SK-N-MC (cell line): ENCODE measurements at regions not wholly inside any gene's neighbourhood (a gene's known extent, or its start where the extent isn't known, plus 50 kb on each side); places are given as distances from the start of the nearest gene placed in this dataset.

Experiments used
- DNase-seq: peaks from one replicate; pipeline ENCODE4 v3.0.0-alpha.2; 2011; ENCODE audit warnings: low read depth, low spot score
- H3K27ac ChIP-seq: fragments of 200-600 bp; sonication (generic); 2 replicates; pipeline ENCODE4 v1.5.1; 2016; ENCODE audit warnings: mixed run types
- H3K36me3 ChIP-seq: fragments of 200-600 bp; sonication (generic); 2 replicates; pipeline ENCODE4 v1.6.1; 2017; ENCODE audit warnings: antibody characterized with exemption, low read length, mixed read lengths; ENCODE audit not compliant: insufficient read depth
- H3K4me3 ChIP-seq: fragments of 200-600 bp; sonication (generic); 2 replicates; pipeline ENCODE4 v1.5.1; 2016
- H3K9ac ChIP-seq: fragments of 200-600 bp; sonication (generic); 2 replicates; pipeline ENCODE4 v1.8.0; 2017; ENCODE audit warnings: mixed run types, mixed read lengths; ENCODE audit not compliant: insufficient read length
- H3K9me3 ChIP-seq: fragments of 200-600 bp; sonication (generic); 2 replicates; pipeline ENCODE4 v1.6.1; 2017; ENCODE audit warnings: low read depth, mild to moderate bottlenecking, antibody characterized with exemption, low read length, moderate library complexity, mixed read lengths
- EZH2 ChIP-seq: fragments of 200-600 bp; sonication (generic); IDR thresholded peaks from one replicate; pipeline ENCODE4 v1.6.1; 2017; ENCODE audit warnings: antibody characterized with exemption
- FOXP2 ChIP-seq: optimal IDR thresholded peaks from 2 replicates; pipeline ENCODE3; 2011; ENCODE audit warnings: mild to moderate bottlenecking, moderate library complexity; ENCODE audit not compliant: insufficient read depth; ENCODE audit errors: extremely low read length, control extremely low read depth
- POLR2AphosphoS5 ChIP-seq: IDR thresholded peaks from 2 replicates; pipeline ENCODE4 v1.6.1; 2012; ENCODE audit warnings: mild to moderate bottlenecking, low read depth, low read length, borderline replicate concordance

DNA sequence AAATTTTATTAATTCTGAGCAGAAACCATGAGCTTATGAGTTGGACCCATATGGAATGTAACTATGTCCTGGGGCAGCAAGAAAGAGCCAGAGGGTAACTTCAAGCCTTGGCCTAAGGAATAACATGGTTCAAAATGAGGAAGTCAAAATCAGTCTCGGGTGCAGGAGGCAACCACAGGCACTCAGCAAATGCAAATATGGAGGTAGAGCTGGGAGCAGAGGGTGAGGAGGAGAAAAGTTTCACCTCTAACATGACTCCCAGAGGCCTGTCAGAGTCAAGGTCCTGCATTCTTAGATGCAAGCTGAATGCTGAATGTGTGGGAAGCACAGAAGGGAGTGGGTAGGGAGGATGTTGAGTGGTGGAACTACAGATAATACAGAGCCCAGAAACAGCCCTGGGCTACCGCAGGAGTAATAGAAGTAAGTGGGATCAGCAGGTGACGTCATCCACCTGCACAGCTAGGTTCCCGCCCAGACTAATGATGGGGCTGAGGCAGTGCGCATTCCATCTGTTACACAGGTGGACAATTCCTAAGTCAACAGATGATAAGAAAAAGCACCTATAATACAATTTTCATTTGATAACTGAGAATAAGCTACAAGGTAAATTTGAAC, 279.8 kb upstream of the ARRDC4 start:
- no peak overlapping the region for H3K9ac ChIP-seq
- no peak overlapping the region for H3K4me3 ChIP-seq
- no peaks in the 10 kb centered on the region for H3K36me3 ChIP-seq
- H3K27ac ChIP-seq: no peak overlapping the region
- no peaks in the 10 kb centered on the region for H3K9me3 ChIP-seq
- no peak for TF ChIP-seq EZH2
- TF ChIP-seq POLR2AphosphoS5: no peak
- no peak for TF ChIP-seq FOXP2
- no peak for DNase-seq

DNA sequence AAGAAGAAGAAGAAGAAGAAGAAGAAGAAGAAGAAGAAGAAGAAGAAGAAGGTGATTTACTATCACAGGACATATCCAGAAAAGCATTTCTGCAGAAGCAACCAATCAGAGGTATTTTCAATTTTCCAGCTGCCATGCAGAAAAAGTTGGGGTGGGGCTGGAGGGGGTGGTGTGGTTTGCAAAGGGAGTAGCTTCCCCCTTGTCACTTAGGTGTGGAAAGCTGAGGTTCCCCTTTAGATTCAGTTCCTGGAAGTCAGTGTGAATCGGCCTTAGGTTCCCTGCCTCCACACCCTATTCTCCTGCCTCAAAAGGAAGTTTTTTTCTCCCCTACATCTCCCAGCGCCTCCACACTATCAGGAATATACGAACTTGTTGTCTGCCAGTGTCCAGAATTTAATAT, 276.7 kb upstream of the ARRDC4 start:
- DNase-seq: no peak
- H3K9ac ChIP-seq: no peak overlapping the region
- H3K36me3 ChIP-seq: no peaks in the 10 kb centered on the region
- TF ChIP-seq POLR2AphosphoS5: no peak
- no peak for TF ChIP-seq FOXP2
- no peaks in the 10 kb centered on the region for H3K9me3 ChIP-seq
- no peak overlapping the region for H3K4me3 ChIP-seq
- H3K27ac ChIP-seq: no peak overlapping the region

DNA sequence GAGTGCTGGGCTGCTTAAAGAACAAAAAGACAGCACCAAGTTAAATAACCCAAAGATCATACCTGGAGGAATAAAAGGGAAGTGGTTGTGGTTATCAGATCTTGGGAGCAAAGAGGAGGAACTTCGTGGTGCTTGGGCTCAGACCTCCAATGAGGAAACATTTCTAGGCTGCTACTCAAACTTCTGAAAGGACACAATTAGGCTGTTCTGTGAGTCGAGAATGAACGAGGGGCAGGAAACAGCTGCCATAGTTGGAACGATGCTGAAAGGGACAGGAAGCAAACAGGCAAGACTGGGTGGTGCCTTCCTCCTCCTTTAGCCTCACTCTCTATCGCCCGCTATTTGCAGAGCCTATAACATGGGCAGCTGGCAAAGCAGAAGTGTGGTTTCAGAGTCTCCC, 276.3 kb upstream of the ARRDC4 start:
- no peak for TF ChIP-seq POLR2AphosphoS5
- no peak for TF ChIP-seq EZH2
- no peak for TF ChIP-seq FOXP2
- Histone ChIP-seq H3K36me3 (no peaks in the 10 kb centered on the region), H3K27ac (no peak overlapping the region), H3K4me3 (no peak overlapping the region), H3K9ac (no peak overlapping the region), H3K9me3 (no peaks in the 10 kb centered on the region)
- DNase-seq: no peak

GRCh38 chr15:97686324-97686723, 274.2 kb upstream of the ARRDC4 start:
- no peaks in the 10 kb centered on the region for H3K9me3 ChIP-seq
- DNase-seq: no peak
- no peak overlapping the region for H3K9ac ChIP-seq
- H3K27ac ChIP-seq: no peak overlapping the region
- no peak for TF ChIP-seq EZH2
- no peak for TF ChIP-seq POLR2AphosphoS5
- H3K4me3 ChIP-seq: no peak overlapping the region
- no peaks in the 10 kb centered on the region for H3K36me3 ChIP-seq

DNA sequence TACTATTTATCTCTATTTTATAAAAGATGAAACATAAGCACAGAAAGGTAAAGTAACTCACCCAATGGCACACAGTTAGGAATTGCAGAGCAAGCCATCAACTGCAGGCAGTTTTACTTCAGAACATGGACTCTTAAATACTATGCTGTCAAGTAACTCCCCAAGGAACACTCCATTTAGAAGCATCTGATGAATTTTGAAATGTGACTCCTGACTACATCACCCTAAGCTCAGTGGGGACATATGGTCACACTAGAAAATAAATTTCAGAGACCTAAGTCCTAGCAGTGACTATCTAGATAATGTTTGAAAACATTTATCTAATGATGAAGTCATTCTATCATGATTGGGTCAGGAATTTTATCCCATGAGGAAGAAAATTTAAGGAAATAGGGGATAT, 272.8 kb upstream of the ARRDC4 start:
- no peak for TF ChIP-seq FOXP2
- no peak for TF ChIP-seq EZH2
- no peak for TF ChIP-seq POLR2AphosphoS5
- Histone ChIP-seq H3K4me3 (no peak overlapping the region), H3K36me3 (no peaks in the 10 kb centered on the region), H3K9me3 (no peaks in the 10 kb centered on the region), H3K27ac (no peak overlapping the region), H3K9ac (no peak overlapping the region)
- no peak for DNase-seq

DNA sequence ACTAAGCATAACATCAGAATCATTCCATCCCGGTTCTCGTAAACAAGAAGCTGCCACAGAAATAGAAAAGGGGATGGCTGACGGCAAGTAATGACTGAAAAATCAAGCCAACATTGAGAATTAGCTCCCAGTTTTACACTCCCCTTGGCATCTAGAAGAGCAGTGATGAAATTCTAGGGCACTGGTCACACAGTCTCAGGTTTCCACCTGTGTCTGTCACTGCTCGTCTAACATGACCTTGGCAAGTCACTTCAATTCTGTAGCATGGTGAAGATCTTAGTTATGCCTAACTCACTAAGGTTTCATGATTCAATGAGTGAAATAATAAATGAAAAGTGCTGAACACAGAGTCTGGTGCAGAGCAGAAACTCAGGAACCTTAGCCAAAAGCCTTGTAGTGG, 272.3 kb upstream of the ARRDC4 start:
- TF ChIP-seq EZH2 (no peak), POLR2AphosphoS5 (no peak), FOXP2 (no peak)
- H3K4me3 ChIP-seq: no peak overlapping the region
- H3K9me3 ChIP-seq: no peaks in the 10 kb centered on the region
- no peaks in the 10 kb centered on the region for H3K36me3 ChIP-seq
- no peak for DNase-seq
- H3K9ac ChIP-seq: no peak overlapping the region
- no peak overlapping the region for H3K27ac ChIP-seq

GRCh38 chr15:97688886-97689285, 271.6 kb upstream of the ARRDC4 start:
- Histone ChIP-seq H3K36me3 (no peaks in the 10 kb centered on the region), H3K9me3 (no peaks in the 10 kb centered on the region), H3K27ac (no peak overlapping the region), H3K9ac (no peak overlapping the region), H3K4me3 (no peak overlapping the region)
- TF ChIP-seq FOXP2 (no peak), EZH2 (no peak), POLR2AphosphoS5 (no peak)
- no peak for DNase-seq

- no peaks in the 10 kb centered on the region for H3K36me3 ChIP-seq
- H3K9me3 ChIP-seq: no peaks in the 10 kb centered on the region
- no peak overlapping the region for H3K9ac ChIP-seq
- TF ChIP-seq EZH2: no peak
- no peak for TF ChIP-seq POLR2AphosphoS5
- TF ChIP-seq FOXP2: no peak
- no peak overlapping the region for H3K27ac ChIP-seq
- DNase-seq: no peak
- no peak overlapping the region for H3K4me3 ChIP-seq
These were observed 269.4 kb upstream of the ARRDC4 start for GRCh38 chr15:97691078-97691477.

- no peaks in the 10 kb centered on the region for H3K36me3 ChIP-seq
- H3K9me3 ChIP-seq: no peaks in the 10 kb centered on the region
- DNase-seq: no peak
- H3K9ac ChIP-seq: no peak overlapping the region
- TF ChIP-seq EZH2: no peak
- no peak for TF ChIP-seq FOXP2
- no peak for TF ChIP-seq POLR2AphosphoS5
- no peak overlapping the region for H3K27ac ChIP-seq
- H3K4me3 ChIP-seq: no peak overlapping the region
These were observed 268.7 kb upstream of the ARRDC4 start for GRCh38 chr15:97691799-97692198.
